HepG2 (cell line): ENCODE measurements at regions not wholly inside any gene's neighbourhood (a gene's known extent, or its start where the extent isn't known, plus 50 kb on each side); places are given as distances from the start of the nearest gene placed in this dataset.

Source experiments
- ATM ChIP-seq: fragments of 450-650 bp; IDR thresholded peaks from 2 replicates; pipeline ENCODE4 v1.7.1; 2017; ENCODE audit warnings: mild to moderate bottlenecking, borderline replicate concordance
- HMGXB4 ChIP-seq, 2 experiments: sonication (generic) in 1 of 2; formaldehyde crosslinking in 1 of 2; IDR thresholded peaks; 2 replicates each; pipeline versions ENCODE4 v1.4.0 to v1.6.1; 2018 to 2020; ENCODE audit warnings: missing genetic modification reagents in 2 of 2, borderline replicate concordance in 1 of 2, low read depth in 1 of 2, mild to moderate bottlenecking in 1 of 2, missing biosample characterization in 1 of 2
- KDM5A ChIP-seq: fragments of 200-600 bp; sonication (generic); IDR thresholded peaks from 2 replicates; pipeline ENCODE4 v1.7.0; 2018; ENCODE audit warnings: antibody characterized with exemption, mild to moderate bottlenecking, low read length, borderline replicate concordance
- RBAK ChIP-seq: sonication (generic); formaldehyde crosslinking; IDR thresholded peaks from 2 replicates; pipeline ENCODE4 v1.5.1; 2020; ENCODE audit warnings: mild to moderate bottlenecking, missing genetic modification reagents
- ZNF224 ChIP-seq: sonication (generic); formaldehyde crosslinking; IDR thresholded peaks from 2 replicates; pipeline ENCODE4 v1.5.0; 2020; ENCODE audit warnings: mild to moderate bottlenecking, missing genetic modification reagents
- ZNF510 ChIP-seq: sonication (generic); formaldehyde crosslinking; IDR thresholded peaks from 2 replicates; pipeline ENCODE4 v1.4.0; 2020; ENCODE audit warnings: low read depth, mild to moderate bottlenecking, missing genetic modification reagents
- ZNF652 ChIP-seq: IDR thresholded peaks from 2 replicates; pipeline ENCODE4 v1.6.1; 2016; ENCODE audit warnings: low read depth, borderline replicate concordance
- TF ChIP-seq, protein P1 (sequence below): sonication (generic); formaldehyde crosslinking; IDR thresholded peaks from 2 replicates; pipeline ENCODE4 v1.5.0; 2020; ENCODE audit warnings: mild to moderate bottlenecking, missing genetic modification reagents, moderate library complexity

GRCh38 chr2:180222644-180223043 lies 215.5 kb upstream of the CWC22 start:
- no peak for TF ChIP-seq ZNF510 (CRISPR knock-in tag)
- no peak for TF ChIP-seq RBAK (CRISPR knock-in tag)
- TF ChIP-seq ZNF224 (CRISPR knock-in tag), result no peak
- no peak for TF ChIP-seq ZNF652 (CRISPR knock-in tag)
- no peak for TF ChIP-seq KDM5A
- TF ChIP-seq, protein P1, sequence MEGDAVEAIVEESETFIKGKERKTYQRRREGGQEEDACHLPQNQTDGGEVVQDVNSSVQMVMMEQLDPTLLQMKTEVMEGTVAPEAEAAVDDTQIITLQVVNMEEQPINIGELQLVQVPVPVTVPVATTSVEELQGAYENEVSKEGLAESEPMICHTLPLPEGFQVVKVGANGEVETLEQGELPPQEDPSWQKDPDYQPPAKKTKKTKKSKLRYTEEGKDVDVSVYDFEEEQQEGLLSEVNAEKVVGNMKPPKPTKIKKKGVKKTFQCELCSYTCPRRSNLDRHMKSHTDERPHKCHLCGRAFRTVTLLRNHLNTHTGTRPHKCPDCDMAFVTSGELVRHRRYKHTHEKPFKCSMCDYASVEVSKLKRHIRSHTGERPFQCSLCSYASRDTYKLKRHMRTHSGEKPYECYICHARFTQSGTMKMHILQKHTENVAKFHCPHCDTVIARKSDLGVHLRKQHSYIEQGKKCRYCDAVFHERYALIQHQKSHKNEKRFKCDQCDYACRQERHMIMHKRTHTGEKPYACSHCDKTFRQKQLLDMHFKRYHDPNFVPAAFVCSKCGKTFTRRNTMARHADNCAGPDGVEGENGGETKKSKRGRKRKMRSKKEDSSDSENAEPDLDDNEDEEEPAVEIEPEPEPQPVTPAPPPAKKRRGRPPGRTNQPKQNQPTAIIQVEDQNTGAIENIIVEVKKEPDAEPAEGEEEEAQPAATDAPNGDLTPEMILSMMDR (CRISPR knock-in tag), result no peak
- TF ChIP-seq HMGXB4 (CRISPR knock-in tag; IDR thresholded peaks at IDR 0.05; ENCODE audit: borderline replicate concordance in 1 of 2, low read depth in 1 of 2), result no peak
- TF ChIP-seq ATM, result no peak
